ENCODE measurements at regions not wholly inside any gene's neighbourhood (a gene's known extent, or its start where the extent isn't known, plus 50 kb on each side); places are given as distances from the start of the nearest gene placed in this dataset.

DNA sequence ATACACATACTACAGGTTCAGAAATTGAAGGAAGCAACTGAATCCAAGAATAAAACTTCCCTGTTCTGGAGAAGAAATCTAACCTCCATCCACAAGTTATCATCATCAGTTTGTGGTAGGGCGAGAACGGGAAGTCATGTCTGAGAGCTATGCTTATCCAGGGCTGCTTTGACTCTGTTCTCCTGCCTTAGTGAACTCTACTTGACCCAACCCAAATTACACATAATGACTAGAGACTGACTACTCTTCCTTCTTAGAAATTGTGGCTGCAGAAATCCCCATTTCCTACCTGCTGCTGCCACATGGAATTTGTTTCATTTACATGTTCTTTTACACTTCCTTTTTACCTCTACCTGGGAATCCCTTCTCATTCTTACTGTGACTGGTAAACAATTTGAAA is 1102.6 kb upstream of the PIK3C3 start:
- TF ChIP-seq, protein P1, sequence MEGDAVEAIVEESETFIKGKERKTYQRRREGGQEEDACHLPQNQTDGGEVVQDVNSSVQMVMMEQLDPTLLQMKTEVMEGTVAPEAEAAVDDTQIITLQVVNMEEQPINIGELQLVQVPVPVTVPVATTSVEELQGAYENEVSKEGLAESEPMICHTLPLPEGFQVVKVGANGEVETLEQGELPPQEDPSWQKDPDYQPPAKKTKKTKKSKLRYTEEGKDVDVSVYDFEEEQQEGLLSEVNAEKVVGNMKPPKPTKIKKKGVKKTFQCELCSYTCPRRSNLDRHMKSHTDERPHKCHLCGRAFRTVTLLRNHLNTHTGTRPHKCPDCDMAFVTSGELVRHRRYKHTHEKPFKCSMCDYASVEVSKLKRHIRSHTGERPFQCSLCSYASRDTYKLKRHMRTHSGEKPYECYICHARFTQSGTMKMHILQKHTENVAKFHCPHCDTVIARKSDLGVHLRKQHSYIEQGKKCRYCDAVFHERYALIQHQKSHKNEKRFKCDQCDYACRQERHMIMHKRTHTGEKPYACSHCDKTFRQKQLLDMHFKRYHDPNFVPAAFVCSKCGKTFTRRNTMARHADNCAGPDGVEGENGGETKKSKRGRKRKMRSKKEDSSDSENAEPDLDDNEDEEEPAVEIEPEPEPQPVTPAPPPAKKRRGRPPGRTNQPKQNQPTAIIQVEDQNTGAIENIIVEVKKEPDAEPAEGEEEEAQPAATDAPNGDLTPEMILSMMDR (conservative IDR thresholded peaks at IDR 0.05), result no peak
- H3K36me3 Mint-ChIP-seq (ENCODE audit: low read depth), result no peaks in the 10 kb centered on the region
- Histone ChIP-seq H3K9ac (ENCODE audit: extremely low read depth, low read length, poor library complexity, severe bottlenecking) (no peak overlapping the region), H3K36me3 (ENCODE audit: control insufficient read depth, insufficient read depth, low read length) (no peaks in the 10 kb centered on the region), H3K4me3 (ENCODE audit: low read length) (no peak overlapping the region), H3K9me3 (ENCODE audit: control insufficient read depth, low read length) (no peaks in the 10 kb centered on the region), H3K27me3 (ENCODE audit: control insufficient read depth, insufficient read depth, low read length, poor library complexity, severe bottlenecking) (no peaks in the 10 kb centered on the region), H3K4me1 (ENCODE audit: control insufficient read depth, insufficient read depth, low read length) (no peaks in the 10 kb centered on the region), H3K27ac (ENCODE audit: low read depth, low read length) (no peak overlapping the region)
- H3K27ac Mint-ChIP-seq, result no peak overlapping the region
- no peak overlapping the region for H3K4me3 Mint-ChIP-seq
- peaks cover 12% of the 10 kb centered on the region for H3K4me1 Mint-ChIP-seq
- H3K9me3 Mint-ChIP-seq, result no peaks in the 10 kb centered on the region
- H3K27me3 Mint-ChIP-seq (ENCODE audit: insufficient read depth), result no peaks in the 10 kb centered on the region
- no peak for DNase-seq
- 97 to 100% methylated on average over 2 of the region's 2 CpGs for WGBS, 2 experiments (ENCODE audit: insufficient coverage in 1 of 2, insufficient read length in 1 of 2)

- DNase-seq, result no peak
- Histone ChIP-seq H3K4me3 (ENCODE audit: low read length) (no peak overlapping the region), H3K9me3 (ENCODE audit: control insufficient read depth, low read length) (no peaks in the 10 kb centered on the region), H3K27ac (ENCODE audit: low read depth, low read length) (no peak overlapping the region), H3K36me3 (ENCODE audit: control insufficient read depth, insufficient read depth, low read length) (no peaks in the 10 kb centered on the region), H3K27me3 (ENCODE audit: control insufficient read depth, insufficient read depth, low read length, poor library complexity, severe bottlenecking) (no peaks in the 10 kb centered on the region), H3K9ac (ENCODE audit: extremely low read depth, low read length, poor library complexity, severe bottlenecking) (no peak overlapping the region), H3K4me1 (ENCODE audit: control insufficient read depth, insufficient read depth, low read length) (no peaks in the 10 kb centered on the region)
- no peaks in the 10 kb centered on the region for H3K27me3 Mint-ChIP-seq (ENCODE audit: insufficient read depth)
- TF ChIP-seq, protein P1 (conservative IDR thresholded peaks at IDR 0.05), result no peak
- H3K36me3 Mint-ChIP-seq (ENCODE audit: low read depth), result no peaks in the 10 kb centered on the region
- H3K9me3 Mint-ChIP-seq, result no peaks in the 10 kb centered on the region
- no peak overlapping the region for H3K4me3 Mint-ChIP-seq
- WGBS, 2 experiments (ENCODE audit: insufficient coverage in 1 of 2, insufficient read length in 1 of 2), result 93% methylated on average over 3 of the region's 3 CpGs; no CpG with 5 or more reads in 1 of the 2 experiments
- H3K4me1 Mint-ChIP-seq, result peaks cover 12% of the 10 kb centered on the region
- H3K27ac Mint-ChIP-seq, result no peak overlapping the region
Observed at GRCh38 chr18:40851014-40851429, 1104.0 kb upstream of the PIK3C3 start.

DNA sequence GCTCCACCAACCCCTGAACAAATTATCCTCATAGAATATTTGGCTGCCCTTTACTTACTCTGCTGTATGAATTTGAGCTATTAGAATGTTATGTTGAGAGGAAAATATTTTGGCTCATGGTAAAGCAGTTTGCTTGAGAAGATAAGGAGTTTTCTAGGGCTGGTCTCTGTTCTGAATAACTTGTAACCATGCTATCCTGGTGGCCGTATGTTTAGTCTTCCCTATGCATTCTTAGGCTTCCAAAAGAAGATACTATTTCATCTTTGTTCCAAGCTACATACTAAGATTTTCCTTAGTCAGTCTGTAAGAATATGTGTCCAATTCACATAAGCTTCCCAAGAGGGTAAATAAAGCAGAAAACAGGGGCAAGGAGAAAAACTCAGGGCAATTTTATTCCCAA is 1105.1 kb upstream of the PIK3C3 start:
- no peaks in the 10 kb centered on the region for H3K27me3 Mint-ChIP-seq (ENCODE audit: insufficient read depth)
- Histone ChIP-seq H3K27ac (ENCODE audit: low read depth, low read length) (no peak overlapping the region), H3K27me3 (ENCODE audit: control insufficient read depth, insufficient read depth, low read length, poor library complexity, severe bottlenecking) (no peaks in the 10 kb centered on the region), H3K4me3 (ENCODE audit: low read length) (no peak overlapping the region), H3K9me3 (ENCODE audit: control insufficient read depth, low read length) (no peaks in the 10 kb centered on the region), H3K4me1 (ENCODE audit: control insufficient read depth, insufficient read depth, low read length) (no peaks in the 10 kb centered on the region), H3K36me3 (ENCODE audit: control insufficient read depth, insufficient read depth, low read length) (no peaks in the 10 kb centered on the region), H3K9ac (ENCODE audit: extremely low read depth, low read length, poor library complexity, severe bottlenecking) (no peak overlapping the region)
- H3K4me3 Mint-ChIP-seq, result no peak overlapping the region
- no peaks in the 10 kb centered on the region for H3K36me3 Mint-ChIP-seq (ENCODE audit: low read depth)
- no peaks in the 10 kb centered on the region for H3K9me3 Mint-ChIP-seq
- TF ChIP-seq, protein P1 (conservative IDR thresholded peaks at IDR 0.05), result no peak
- H3K4me1 Mint-ChIP-seq, result peaks cover 3% of the 10 kb centered on the region
- no peak overlapping the region for H3K27ac Mint-ChIP-seq
- no peak for DNase-seq
- 88 to 100% methylated on average over 1 of the region's 1 CpG for WGBS, 2 experiments (ENCODE audit: insufficient coverage in 1 of 2, insufficient read length in 1 of 2)

All from endodermal cell (in vitro differentiated cells).